Activated B cell treated with CpG ODN at 0.5 μM for 24 hours (primary cell): ENCODE measurements at regions not wholly inside any gene's neighbourhood (a gene's known extent, or its start where the extent isn't known, plus 50 kb on each side); places are given as distances from the start of the nearest gene placed in this dataset.
A peak's percentile ranks its signal among the peaks of the same experiment; 100 is the strongest.

ENCODE experiments used
- ATAC-seq: fragments of 200-7000 bp; cut with Tn5 transposase; one replicate; pipeline ENCODE4 v1.10.0; 2021; ENCODE audit warnings: low read depth, mild to moderate bottlenecking, moderate library complexity
- CTCF ChIA-PET: fragments of 350-600 bp; sonication (Branson Sonifier 250); formaldehyde crosslinking; loops from one replicate; lab custom pipeline; 2021; ENCODE audit warnings: antibody characterized with exemption; lab: Charles Lee
- POLR2A ChIA-PET: fragments of 350-600 bp; sonication (Branson Sonifier 250); formaldehyde crosslinking; loops from one replicate; lab custom pipeline; 2021; ENCODE audit warnings: antibody characterized with exemption; lab: Charles Lee
- DNase-seq: peaks from one replicate; pipeline ENCODE4 v3.0.0; 2022
- H3K27ac Mint-ChIP-seq: one replicate; pipeline ENCODE4 v1.8.0; 2020; ENCODE audit warnings: mixed read lengths
- H3K27me3 Mint-ChIP-seq: one replicate; pipeline ENCODE4 v1.8.0; 2021; ENCODE audit warnings: mixed read lengths
- H3K36me3 Mint-ChIP-seq: one replicate; pipeline ENCODE4 v1.8.0; 2021; ENCODE audit warnings: low read depth, mixed read lengths
- H3K4me1 Mint-ChIP-seq: one replicate; pipeline ENCODE4 v1.8.0; 2021; ENCODE audit warnings: mixed read lengths
- H3K4me3 Mint-ChIP-seq: one replicate; pipeline ENCODE4 v1.8.0; 2020; ENCODE audit warnings: mild to moderate bottlenecking, mixed read lengths
- H3K9me3 Mint-ChIP-seq: one replicate; pipeline ENCODE4 v1.8.0; 2020; ENCODE audit warnings: mixed read lengths
- CTCF ChIP-seq: fragments of 200-600 bp; IDR thresholded peaks from one replicate; pipeline ENCODE4 v1.8.0; 2022; ENCODE audit warnings: antibody characterized with exemption, mild to moderate bottlenecking
- intact Hi-C: fragments of 100-400 bp; cut with micrococcal nuclease; formaldehyde crosslinking; loops from one replicate; pipeline ENCODE4 v1.15.1; 2024

- ChIA-PET POLR2A (no interaction called here), CTCF (no interaction called here)
- no peak for TF ChIP-seq CTCF
- ATAC-seq (peak; percentile 45), DNase-seq (no peak)
- Mint-ChIP-seq H3K27me3 (peaks cover 6% of the 10 kb centered on the region), H3K9me3 (peaks cover 7% of the 10 kb centered on the region), H3K4me3 (no peak overlapping the region), H3K27ac (no peak overlapping the region), H3K36me3 (no peaks in the 10 kb centered on the region), H3K4me1 (peaks cover 5% of the 10 kb centered on the region)
- intact Hi-C loops = no loop called here
These were observed 146.8 kb upstream of the RASSF8 start for GRCh38 chr12:25811656-25812126.

DNA sequence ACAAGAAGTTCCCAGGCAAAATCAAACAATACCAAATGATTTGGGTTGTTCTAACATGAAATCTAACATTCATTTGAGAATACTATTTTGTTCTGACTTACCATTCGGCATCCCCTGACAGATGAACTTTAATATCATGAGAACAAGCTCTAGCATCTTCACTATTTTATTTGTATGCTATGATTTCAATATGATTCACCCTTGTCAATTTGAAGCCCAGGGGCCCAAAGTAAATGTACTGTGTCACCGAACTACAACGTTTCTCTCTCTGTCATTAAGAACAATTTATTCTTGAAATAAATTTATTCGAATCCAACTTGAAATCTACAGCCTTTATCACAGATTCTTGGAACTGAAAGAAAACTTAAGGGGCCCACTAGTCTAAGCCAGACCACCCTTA is 146.2 kb upstream of the RASSF8 start:
- no peak for TF ChIP-seq CTCF
- ATAC-seq (no peak), DNase-seq (no peak)
- peaks cover 5% of the 10 kb centered on the region for H3K4me1 Mint-ChIP-seq
- intact Hi-C loops = no loop called here
- CTCF ChIA-PET = no interaction called here
- H3K27ac Mint-ChIP-seq = no peak overlapping the region
- peaks cover 7% of the 10 kb centered on the region for H3K9me3 Mint-ChIP-seq
- POLR2A ChIA-PET = no interaction called here
- no peak overlapping the region for H3K4me3 Mint-ChIP-seq
- H3K27me3 Mint-ChIP-seq = peaks cover 6% of the 10 kb centered on the region
- no peaks in the 10 kb centered on the region for H3K36me3 Mint-ChIP-seq

DNA sequence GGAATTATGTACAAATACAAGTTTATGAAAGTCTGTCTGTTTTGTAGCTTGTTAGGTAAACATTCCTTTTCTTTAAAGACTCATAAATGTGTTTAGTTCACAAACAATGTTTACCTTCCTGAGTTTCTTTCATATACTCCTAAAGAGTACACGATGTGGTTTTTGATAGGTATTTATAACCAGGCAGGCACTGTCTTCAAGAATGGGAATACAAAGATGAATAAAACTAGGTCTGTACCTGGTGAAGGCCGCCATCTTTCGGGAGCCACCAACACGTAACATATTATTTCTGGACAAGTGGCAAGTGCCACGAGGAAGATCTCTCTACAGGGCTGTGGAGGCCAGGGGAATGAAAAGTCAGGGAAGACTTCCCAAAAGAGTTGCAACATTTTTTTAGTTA is 144.6 kb upstream of the RASSF8 start:
- ChIA-PET CTCF (no interaction called here), POLR2A (no interaction called here)
- H3K27me3 Mint-ChIP-seq = peaks cover 2% of the 10 kb centered on the region
- H3K27ac Mint-ChIP-seq = no peak overlapping the region
- no peak overlapping the region for H3K4me3 Mint-ChIP-seq
- H3K36me3 Mint-ChIP-seq = no peaks in the 10 kb centered on the region
- DNase-seq (no peak), ATAC-seq (no peak)
- peaks cover 5% of the 10 kb centered on the region for H3K4me1 Mint-ChIP-seq
- TF ChIP-seq CTCF = no peak
- intact Hi-C loops = no loop called here
- peaks cover 5% of the 10 kb centered on the region for H3K9me3 Mint-ChIP-seq

GRCh38 chr12:25816637-25817036 is 141.8 kb upstream of the RASSF8 start:
- POLR2A ChIA-PET = no interaction called here
- Mint-ChIP-seq H3K36me3 (no peaks in the 10 kb centered on the region), H3K27ac (no peak overlapping the region), H3K27me3 (no peaks in the 10 kb centered on the region), H3K4me1 (peaks cover 2% of the 10 kb centered on the region), H3K4me3 (no peak overlapping the region), H3K9me3 (no peaks in the 10 kb centered on the region)
- CTCF ChIA-PET = no interaction called here
- ATAC-seq (no peak), DNase-seq (no peak)
- intact Hi-C loops = no loop called here
- no peak for TF ChIP-seq CTCF

DNA sequence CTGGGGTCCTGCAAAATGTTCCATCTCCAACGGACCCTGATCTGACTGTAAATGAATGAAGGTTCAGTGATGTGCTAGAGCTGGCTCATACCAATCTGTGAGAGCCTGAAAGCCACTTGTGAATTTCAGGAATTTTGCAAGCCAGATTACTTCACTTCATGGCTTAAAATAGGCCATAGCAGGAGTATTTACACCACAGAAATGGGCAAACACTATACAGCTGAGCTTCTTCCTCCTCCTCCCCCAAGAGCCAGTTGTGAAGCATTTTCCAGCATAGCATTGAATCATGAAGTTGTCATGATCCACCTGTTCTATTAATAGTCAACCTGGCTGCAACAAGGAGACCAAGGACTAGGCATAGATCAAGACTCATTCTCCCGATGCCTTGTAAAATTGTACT is 141.3 kb upstream of the RASSF8 start:
- CTCF ChIA-PET = no interaction called here
- POLR2A ChIA-PET = no interaction called here
- Mint-ChIP-seq H3K9me3 (no peaks in the 10 kb centered on the region), H3K4me3 (no peak overlapping the region), H3K27me3 (no peaks in the 10 kb centered on the region), H3K36me3 (no peaks in the 10 kb centered on the region), H3K27ac (no peak overlapping the region), H3K4me1 (no peaks in the 10 kb centered on the region)
- DNase-seq (no peak), ATAC-seq (no peak)
- intact Hi-C loops = no loop called here
- TF ChIP-seq CTCF = no peak
